Endothelial cell of umbilical vein (primary cell): ENCODE measurements at regions not wholly inside any gene's neighbourhood (a gene's known extent, or its start where the extent isn't known, plus 50 kb on each side); places are given as distances from the start of the nearest gene placed in this dataset.

Experiments used
- BruUV-seq: library from RNA; stranded (reverse); fragments of 400-500 nt; replicated peaks from 2 replicates; lab custom pipeline; 2021; lab: Mats Ljungman, UMichigan
- CTCF ChIA-PET: fragments of 300-600, 350-600 bp; sonication (Branson Sonifier 250); formaldehyde crosslinking; loops from one replicate; lab custom pipeline; 2021; ENCODE audit warnings: antibody characterized with exemption, inconsistent platforms; lab: Charles Lee
- POLR2A ChIA-PET: fragments of 300-600, 350-600 bp; sonication (Branson Sonifier 250); formaldehyde crosslinking; loops from one replicate; lab custom pipeline; 2021; ENCODE audit warnings: antibody characterized with exemption, inconsistent platforms; lab: Charles Lee
- DNase-seq: peaks from one replicate; pipeline ENCODE4 v3.0.0-alpha.2; 2011; ENCODE audit warnings: low read depth, low spot score
- FAIRE-seq: peaks from 2 replicates; lab custom pipeline; 2011; peaks lifted over from hg19 to GRCh38; lab: Jason Lieb, UNC
- H2AFZ ChIP-seq: 2 replicates; pipeline ENCODE4 v1.6.0; 2012; ENCODE audit warnings: low read depth, low read length, control low read depth, inconsistent platforms
- H3K27ac ChIP-seq: 2 replicates; pipeline ENCODE4 v1.5.1; 2011; ENCODE audit warnings: low read depth, mild to moderate bottlenecking, control low read depth, low read length, moderate library complexity; ENCODE audit not compliant: insufficient read depth
- H3K27me3 ChIP-seq, 2 experiments: 2 replicates each; pipeline versions ENCODE4 v1.6.0 to v1.6.1; 2011; ENCODE audit warnings: low read length in 2 of 2, mixed read lengths in 1 of 2; ENCODE audit not compliant: control insufficient read depth in 2 of 2, insufficient read depth in 2 of 2
- H3K36me3 ChIP-seq, 2 experiments: 2 replicates in 1 of 2; 3 replicates in 1 of 2; pipeline ENCODE4 v1.5.1; 2011; ENCODE audit warnings: low read length in 2 of 2, mild to moderate bottlenecking in 1 of 2, moderate library complexity in 1 of 2; ENCODE audit not compliant: control insufficient read depth in 2 of 2, insufficient read depth in 2 of 2; ENCODE audit errors: extremely low read depth in 1 of 2
- H3K4me1 ChIP-seq: 3 replicates; pipeline ENCODE4 v1.5.1; 2011; ENCODE audit warnings: mild to moderate bottlenecking, low read length; ENCODE audit not compliant: control insufficient read depth, insufficient read depth; ENCODE audit errors: extremely low read depth
- H3K4me2 ChIP-seq: 2 replicates; pipeline ENCODE4 v1.6.1; 2011; ENCODE audit warnings: low read length, control low read depth, mixed read lengths; ENCODE audit not compliant: insufficient read depth
- H3K4me3 ChIP-seq, 3 experiments: fragments of 200-600 bp in 1 of 3; sonication (generic), shearing (Covaris generic) in 1 of 3; replicated peaks in 1 of 3; 2 replicates each; pipeline ENCODE4 v1.5.1; 2011 to 2016; ENCODE audit warnings: control low read depth in 3 of 3, low read length in 3 of 3, mild to moderate bottlenecking in 2 of 3, inconsistent platforms in 1 of 3, low read depth in 1 of 3, moderate library complexity in 1 of 3; ENCODE audit not compliant: insufficient read depth in 1 of 3
- H3K79me2 ChIP-seq: 2 replicates; pipeline ENCODE4 v1.6.0; 2012; ENCODE audit warnings: low read length, inconsistent platforms; ENCODE audit not compliant: control insufficient read depth, insufficient read depth
- H3K9ac ChIP-seq: replicated peaks from 2 replicates; pipeline ENCODE3; 2011; ENCODE audit warnings: low read length, control low read depth; ENCODE audit not compliant: insufficient read depth; ENCODE audit errors: extremely low read depth
- H3K9me1 ChIP-seq: replicated peaks from 3 replicates; pipeline ENCODE4 v1.6.0; 2011; ENCODE audit warnings: mild to moderate bottlenecking, low read length; ENCODE audit not compliant: control insufficient read depth, insufficient read depth; ENCODE audit errors: extremely low read depth
- H3K9me3 ChIP-seq: replicated peaks from 2 replicates; pipeline ENCODE4 v1.5.1; 2012; ENCODE audit warnings: low read length, inconsistent platforms; ENCODE audit not compliant: control insufficient read depth, insufficient read depth
- H4K20me1 ChIP-seq: replicated peaks from 2 replicates; pipeline ENCODE3; 2011; ENCODE audit warnings: mild to moderate bottlenecking, low read length; ENCODE audit not compliant: control insufficient read depth, insufficient read depth; ENCODE audit errors: extremely low read depth
- CTCF ChIP-seq, 2 donors: IDR thresholded peaks; 1 replicate in 1 of 2; 2 replicates in 1 of 2; pipeline ENCODE4 v1.5.1; 2011; ENCODE audit warnings: low read length in 2 of 2, mild to moderate bottlenecking in 2 of 2, moderate library complexity in 2 of 2, control low read depth in 1 of 2, inconsistent platforms in 1 of 2, low read depth in 1 of 2; ENCODE audit not compliant: insufficient read depth in 1 of 2; ENCODE audit errors: extremely low read depth in 1 of 2
- EZH2 ChIP-seq: IDR thresholded peaks from 2 replicates; pipeline ENCODE4 v1.6.1; 2012; ENCODE audit warnings: borderline replicate concordance, low read depth, mild to moderate bottlenecking, moderate library complexity, low read length, inconsistent platforms; ENCODE audit not compliant: severe bottlenecking
- FOS ChIP-seq: IDR thresholded peaks from 2 replicates; pipeline ENCODE4 v1.6.1; 2011; ENCODE audit warnings: mild to moderate bottlenecking, low read length, moderate library complexity, borderline replicate concordance; ENCODE audit not compliant: insufficient read depth
- GATA2 ChIP-seq: IDR thresholded peaks from 2 replicates; pipeline ENCODE4 v1.7.0; 2011; ENCODE audit warnings: low read depth, mild to moderate bottlenecking, moderate library complexity, mixed read lengths, low read length; ENCODE audit not compliant: insufficient read length, insufficient read depth
- JUN ChIP-seq: IDR thresholded peaks from 2 replicates; pipeline ENCODE4 v1.6.1; 2011; ENCODE audit warnings: borderline replicate concordance, low read depth; ENCODE audit not compliant: insufficient read length, insufficient read depth
- MYC ChIP-seq: IDR thresholded peaks from one replicate; pipeline ENCODE4 v1.6.1; 2011; ENCODE audit warnings: mild to moderate bottlenecking, low read depth, low read length
- POLR2A ChIP-seq: IDR thresholded peaks from 2 replicates; pipeline ENCODE4 v1.6.1; 2012; ENCODE audit warnings: low read depth, mild to moderate bottlenecking, control low read depth, low read length
- POLR2AphosphoS5 ChIP-seq: IDR thresholded peaks from 2 replicates; pipeline ENCODE4 v1.6.1; 2012; ENCODE audit warnings: low read depth, mild to moderate bottlenecking, control low read depth, low read length, moderate library complexity; ENCODE audit not compliant: insufficient read depth
- dilution Hi-C: fragments of 300-500 bp; cut with MboI; formaldehyde crosslinking; loops from one replicate; pipeline ENCODE4 v1.15.0; 2019; ENCODE audit warnings: low sequenced_read_pairs; ENCODE audit not compliant: extremely low pct_ligation_motif_present
- intact Hi-C: fragments of 100-400 bp; cut with micrococcal nuclease; formaldehyde crosslinking; loops from one replicate; pipeline ENCODE4 v1.10.0; 2022
- TF ChIP-seq, protein P1 (sequence below): IDR thresholded peaks from 2 replicates; pipeline ENCODE4 v1.6.1; 2011; ENCODE audit not compliant: insufficient read depth, insufficient read length

GRCh38 chr12:98446060-98446459, 69.3 kb upstream of the TMPO start:
- Histone ChIP-seq H3K9me3 (no peaks in the 10 kb centered on the region), H3K9me1 (no peaks in the 10 kb centered on the region), H3K27ac (no peak overlapping the region), H4K20me1 (no peaks in the 10 kb centered on the region), H2AFZ (no peak overlapping the region), H3K27me3 (no peaks in the 10 kb centered on the region), H3K4me1 (no peaks in the 10 kb centered on the region), H3K79me2 (no peaks in the 10 kb centered on the region), H3K4me2 (no peak overlapping the region), H3K36me3 (no peaks in the 10 kb centered on the region), H3K4me3 (no peak overlapping the region), H3K9ac (no peak overlapping the region)
- no peak for TF ChIP-seq POLR2A
- TF ChIP-seq, protein P1, sequence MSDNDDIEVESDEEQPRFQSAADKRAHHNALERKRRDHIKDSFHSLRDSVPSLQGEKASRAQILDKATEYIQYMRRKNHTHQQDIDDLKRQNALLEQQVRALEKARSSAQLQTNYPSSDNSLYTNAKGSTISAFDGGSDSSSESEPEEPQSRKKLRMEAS: no peak
- no peak for TF ChIP-seq POLR2AphosphoS5
- TF ChIP-seq EZH2: no peak
- TF ChIP-seq GATA2: no peak
- no peak for TF ChIP-seq CTCF (IDR thresholded peaks at IDR 0.05; ENCODE audit: extremely low read depth in 1 of 2, insufficient read depth in 1 of 2, low read depth in 1 of 2, low read length in 2 of 2)
- TF ChIP-seq FOS: no peak
- no peak for TF ChIP-seq JUN
- no peak for TF ChIP-seq MYC
- dilution Hi-C loops (no loop called here), intact Hi-C loops (no loop called here)
- no TSS peak for BruUV-seq
- DNase-seq: no peak
- ChIA-PET CTCF (interaction anchor here (1.7 kb wide), 1 partner anchor 22 kb away, joined by 4 read pairs; no protein-coding TSS in a partner anchor), POLR2A (no interaction called here)
- FAIRE-seq: no peak
